ENCODE measurements at regions not wholly inside any gene's neighbourhood (a gene's known extent, or its start where the extent isn't known, plus 50 kb on each side); places are given as distances from the start of the nearest gene placed in this dataset.
"Not testable (repeated sequence)": the region's sequence is repeated elsewhere in the genome, so short reads cannot be mapped to it uniquely, and the experiment has no call there.

GRCh38 chr16:22651111-22651817 is 140.6 kb downstream of the NPIPB5 start:
- H2AFZ ChIP-seq (replicated peaks; ENCODE audit: low read length, poor library complexity); H2BK15ac ChIP-seq (ENCODE audit: low read depth, low read length); H3K56ac ChIP-seq (ENCODE audit: extremely low read depth, insufficient read depth, low read length); DNase-seq; POLR2A ChIA-PET (ENCODE audit: unreplicated experiment); H4K20me1 ChIP-seq (ENCODE audit: insufficient read depth, low read length); H3K4me3 ChIP-seq (ENCODE audit: insufficient read depth, low read depth, low read length); H3K9me3 ChIP-seq (ENCODE audit: control insufficient read depth, insufficient read depth, low read length); H3K4ac ChIP-seq (ENCODE audit: low read depth, low read length); H3K18ac ChIP-seq (ENCODE audit: low read depth, low read length); H3K79me1 ChIP-seq (ENCODE audit: low read depth in 1 of 2, low read length in 2 of 2); in situ Hi-C loops (cut with MboI; ENCODE audit: low sequenced_read_pairs); H3K14ac ChIP-seq (replicated peaks; ENCODE audit: low read depth, low read length); ATAC-seq (ENCODE audit: low read depth); H2BK20ac ChIP-seq (ENCODE audit: low read depth, low read length); H3K4me2 ChIP-seq (ENCODE audit: low read depth, low read length); H3K27ac ChIP-seq (ENCODE audit: insufficient read depth, low read length); H2AK5ac ChIP-seq (ENCODE audit: low read depth, low read length); H3K9ac ChIP-seq (ENCODE audit: low read depth, low read length); dilution Hi-C loops (cut with HindIII; ENCODE audit: low sequenced_read_pairs, unreplicated experiment); H2AK9ac ChIP-seq (replicated peaks; ENCODE audit: low read depth, low read length, poor library complexity); H4K5ac ChIP-seq (ENCODE audit: low read depth, low read length); H2BK120ac ChIP-seq (ENCODE audit: low read depth, low read length); H3K23ac ChIP-seq (ENCODE audit: low read depth, low read length); H3K9me1 ChIP-seq (ENCODE audit: insufficient read depth, low read length); H4K8ac ChIP-seq (ENCODE audit: low read depth in 2 of 2, low read length in 2 of 2); H3K4me1 ChIP-seq (ENCODE audit: control insufficient read depth, insufficient read depth, low read length); H4K91ac ChIP-seq (ENCODE audit: insufficient read depth, low read depth, low read length); H3K36me3 ChIP-seq (ENCODE audit: control insufficient read depth, insufficient read depth, low read length); BruUV-seq (replicated peaks); H2BK5ac ChIP-seq (ENCODE audit: low read depth, low read length, poor library complexity, severe bottlenecking): not testable (repeated sequence)
- intact Hi-C loops (cut with micrococcal nuclease) = loop anchor here (5.0 kb wide), 1 partner anchor 1394 kb away; no protein-coding TSS in a partner anchor
- peaks cover 18% of the 10 kb centered on the region for H3K27me3 ChIP-seq (ENCODE audit: control insufficient read depth, insufficient read depth, low read length)
- CTCF ChIA-PET = interaction anchor here (0.8 kb wide), 1 partner anchor 37 kb away, joined by 3 read pairs; no protein-coding TSS in a partner anchor
- 80% methylated on average over 1 of the region's 6 CpGs; no CpG with 5 or more reads in 1 of the 2 experiments for WGBS, 2 experiments (ENCODE audit: extremely low coverage in 2 of 2, insufficient read length in 1 of 2)
